Cerebellar cortex (tissue), 1 donor: ENCODE measurements at regions not wholly inside any gene's neighbourhood (a gene's known extent, or its start where the extent isn't known, plus 50 kb on each side); places are given as distances from the start of the nearest gene placed in this dataset.
"Not testable (repeated sequence)": the region's sequence is repeated elsewhere in the genome, so short reads cannot be mapped to it uniquely, and the experiment has no call there.

Experiments used
- DNase-seq: peaks from one replicate; pipeline ENCODE4 v3.0.0-alpha.2; 2015; ENCODE audit warnings: low spot score

DNA sequence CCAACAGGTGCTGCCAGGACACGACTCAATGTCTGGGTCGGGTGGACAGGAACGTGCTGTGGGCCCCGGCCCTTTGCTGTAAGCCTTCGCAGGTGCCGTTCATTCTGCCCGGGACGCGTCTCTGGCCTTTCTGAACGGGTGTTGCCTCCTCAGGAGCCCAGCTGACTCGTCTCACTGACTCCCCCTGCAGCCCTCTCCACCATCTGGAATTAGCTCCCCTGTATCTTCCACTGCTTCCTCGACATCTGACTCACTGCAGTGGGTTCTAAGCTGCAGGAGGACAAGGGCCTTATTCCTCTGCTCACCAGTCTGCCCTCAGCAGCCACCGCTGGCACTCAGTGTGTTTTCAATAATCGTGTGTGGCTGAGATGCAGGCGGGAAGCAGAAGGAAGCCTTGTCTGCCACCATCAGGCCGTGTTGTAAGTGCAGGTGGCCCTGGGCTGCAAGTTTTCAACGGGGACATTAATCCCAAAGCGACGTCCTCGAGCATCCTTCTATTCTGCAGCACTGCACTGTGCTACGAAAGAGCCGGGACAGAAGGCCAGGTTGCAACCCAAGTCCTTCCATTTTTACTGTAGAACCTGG is 256.2 kb downstream of the FOXL1 start:
- peak; percentile 22 for DNase-seq

DNA sequence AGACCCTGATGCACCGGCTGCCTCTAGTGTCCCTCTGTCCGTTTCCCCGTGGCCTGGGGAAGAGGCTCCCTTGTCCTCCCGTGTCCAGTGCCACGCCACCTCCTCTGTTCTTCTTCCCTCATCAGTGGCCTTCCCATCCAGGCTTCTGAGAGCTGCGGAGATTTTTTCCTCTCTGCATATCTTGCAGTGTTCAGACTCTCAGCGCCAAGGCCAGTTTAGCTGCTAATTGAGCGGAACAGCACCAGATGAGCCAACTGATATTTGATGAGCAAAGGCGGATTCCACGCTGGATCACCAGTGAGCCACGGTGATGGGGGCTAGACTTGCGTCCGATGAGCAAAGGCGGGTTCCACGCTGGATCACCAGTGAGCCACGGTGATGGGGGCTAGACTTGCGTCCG is 257.6 kb downstream of the FOXL1 start:
- DNase-seq = no peak

DNA sequence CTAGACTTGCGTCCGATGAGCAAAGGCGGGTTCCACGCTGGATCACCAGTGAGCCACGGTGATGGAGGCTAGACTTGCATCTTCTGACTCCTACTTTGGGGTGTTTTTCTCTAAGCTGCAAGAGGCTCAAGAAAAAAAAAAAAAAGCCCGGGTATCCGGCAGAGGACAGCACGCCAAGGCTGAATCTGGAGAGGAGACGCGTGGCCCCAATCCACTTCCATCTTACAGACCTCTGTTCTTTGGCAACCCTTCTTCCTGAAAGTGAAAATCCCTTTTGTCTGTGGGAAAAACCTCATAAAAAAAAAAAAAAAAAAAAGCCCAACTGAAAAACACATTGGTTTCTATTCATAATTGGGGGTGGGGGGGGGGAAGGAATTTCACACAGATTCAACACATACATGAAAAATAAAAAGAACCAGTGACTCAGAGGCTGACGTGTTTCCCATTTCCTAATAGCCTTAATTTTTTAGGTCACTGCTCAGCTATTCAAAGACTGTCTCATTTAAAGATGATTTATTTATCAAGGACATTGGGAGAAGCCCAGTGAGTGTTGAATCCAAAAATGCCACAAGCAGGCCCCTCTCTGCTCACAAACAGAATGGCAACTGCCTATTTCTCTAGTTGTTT is 258.3 kb downstream of the FOXL1 start:
- no peak for DNase-seq

DNA sequence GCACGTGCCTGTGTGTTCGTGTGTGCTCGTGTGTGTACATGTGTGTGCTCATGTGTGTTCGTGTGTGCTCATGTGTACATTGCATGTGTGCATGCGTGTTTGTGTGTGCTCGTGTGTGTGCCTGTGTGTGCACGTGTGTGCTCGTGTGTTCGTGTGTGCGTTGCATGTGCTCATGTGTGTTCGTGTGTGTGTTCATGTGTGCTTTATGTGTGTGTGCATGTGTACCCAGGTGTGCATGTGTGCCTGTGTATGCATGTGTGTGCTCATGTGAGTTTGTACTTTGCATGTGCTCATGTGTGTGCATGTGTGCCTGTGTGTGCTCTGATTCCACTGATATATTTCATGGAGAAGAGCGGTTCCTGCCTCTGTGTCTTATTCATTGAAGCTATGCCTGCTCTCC is 265.5 kb downstream of the FOXL1 start:
- no peak for DNase-seq

DNA sequence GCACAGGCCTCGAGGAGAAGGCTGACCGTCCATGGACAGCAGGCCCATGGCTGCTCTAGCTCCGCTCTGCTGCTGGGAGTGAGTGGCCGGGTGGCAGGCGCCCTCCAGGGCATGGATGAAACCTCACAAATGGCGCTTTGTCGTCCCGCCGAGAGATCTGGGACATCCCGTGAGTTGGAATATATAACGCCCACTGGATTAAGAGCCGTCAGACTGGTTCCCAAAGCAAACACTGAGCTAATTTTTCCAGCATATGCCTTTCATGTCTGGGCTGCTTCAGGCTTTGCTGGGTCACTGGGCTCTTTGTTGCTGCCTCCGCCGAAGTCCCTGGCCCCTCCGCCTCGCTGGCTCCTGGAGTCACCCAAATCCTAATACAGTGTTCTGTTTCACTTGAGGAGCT is 266.3 kb downstream of the FOXL1 start:
- DNase-seq = no peak

DNA sequence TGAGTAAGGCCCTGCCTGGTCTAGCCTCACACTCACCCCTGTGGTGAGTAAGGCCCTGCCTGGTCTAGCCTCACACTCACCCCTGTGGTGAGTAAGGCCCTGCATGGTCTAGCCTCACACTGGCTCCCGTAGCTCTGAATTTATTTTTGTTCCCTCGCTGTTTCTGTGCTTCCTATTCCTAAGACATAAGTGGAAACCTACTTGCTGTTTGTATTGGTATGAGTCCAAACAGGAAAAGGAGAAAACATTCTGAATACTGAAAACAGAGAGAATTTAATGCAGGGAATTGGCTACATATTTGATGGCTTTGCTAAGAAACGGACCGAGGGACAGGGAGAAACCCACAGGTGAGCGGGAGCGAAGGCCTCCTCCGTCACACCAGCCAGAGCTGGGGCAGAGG is 267.8 kb downstream of the FOXL1 start:
- DNase-seq = no peak

DNA sequence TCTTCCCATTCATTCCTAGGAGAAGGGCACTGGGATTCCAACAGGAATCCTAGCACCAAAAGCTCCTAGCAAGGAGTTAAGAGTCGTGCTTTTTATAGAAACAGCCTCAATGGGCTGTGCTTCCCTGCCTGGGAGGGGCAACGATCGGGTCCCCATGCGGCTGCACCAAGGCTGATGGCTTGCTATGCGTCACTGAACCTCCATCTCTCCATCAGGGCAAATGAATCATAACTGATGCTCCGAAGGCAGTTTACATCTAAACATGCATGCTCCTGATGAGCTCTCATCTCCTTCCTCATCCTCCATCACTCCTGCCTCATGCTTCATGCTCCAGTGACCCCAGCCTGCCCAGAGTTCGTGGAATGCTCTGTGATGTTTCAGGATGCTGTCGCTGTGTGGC is 270.5 kb downstream of the FOXL1 start:
- no peak for DNase-seq

DNA sequence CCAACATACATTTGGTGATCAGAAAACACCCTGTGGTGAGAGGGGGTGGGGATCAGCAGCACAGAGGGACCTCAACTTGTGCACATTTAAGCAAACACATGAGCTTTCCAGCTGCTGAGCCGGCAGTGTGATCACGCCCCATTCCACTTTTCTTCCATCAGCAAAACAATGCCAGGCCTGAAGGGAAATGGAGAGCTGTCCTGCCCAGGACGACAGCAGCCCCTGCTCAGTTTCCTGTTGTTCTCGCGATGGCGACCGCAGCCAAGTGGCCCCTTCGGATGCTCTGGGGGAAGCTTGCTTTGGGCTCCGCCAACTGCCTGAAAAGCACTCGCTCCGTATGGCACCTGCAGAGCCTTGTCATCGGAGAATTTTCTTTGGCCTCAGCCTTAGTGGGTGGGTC is 272.3 kb downstream of the FOXL1 start:
- no peak for DNase-seq

DNA sequence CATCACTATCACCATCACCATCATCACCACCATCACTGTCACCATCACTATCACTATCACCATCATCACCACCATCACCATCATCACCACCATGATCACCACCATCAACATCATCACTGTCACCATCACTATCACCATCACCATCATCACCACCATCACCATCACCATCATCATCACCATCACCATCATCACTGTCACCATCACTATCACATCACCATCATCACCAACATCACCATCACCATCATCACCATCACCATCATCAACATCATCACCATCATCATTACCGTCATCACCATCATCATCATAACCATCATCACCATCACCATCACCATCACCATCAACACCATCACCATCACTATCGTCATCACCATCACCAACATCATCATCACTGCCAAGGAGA is 273.8 kb downstream of the FOXL1 start:
- no peak for DNase-seq

DNA sequence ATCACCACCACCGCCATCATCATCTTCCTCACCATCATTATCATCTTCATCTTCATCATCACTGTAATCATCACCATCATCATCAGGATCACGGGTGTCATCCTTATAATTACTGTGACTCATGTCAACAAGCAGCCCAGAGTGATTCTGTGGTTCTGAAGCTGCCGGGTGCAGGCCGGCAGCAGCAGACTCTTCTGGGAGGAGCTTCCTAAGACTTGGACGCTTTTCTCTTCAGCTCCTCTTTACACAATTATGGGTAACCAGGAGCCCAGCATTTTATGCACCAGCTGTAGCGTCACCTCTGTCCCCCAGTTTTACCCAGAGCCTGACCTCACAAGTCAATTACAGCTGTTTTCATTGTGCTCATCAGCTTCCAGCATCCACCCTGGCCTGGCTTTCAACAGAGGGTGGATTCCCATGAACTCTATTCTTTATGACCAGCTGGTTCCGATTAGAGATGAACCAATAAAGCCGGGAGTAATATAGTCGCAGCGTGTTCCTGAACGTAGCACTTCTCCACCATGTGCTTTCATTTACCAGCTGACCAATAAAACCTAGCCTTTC is 275.8 kb downstream of the FOXL1 start:
- no peak for DNase-seq

DNA sequence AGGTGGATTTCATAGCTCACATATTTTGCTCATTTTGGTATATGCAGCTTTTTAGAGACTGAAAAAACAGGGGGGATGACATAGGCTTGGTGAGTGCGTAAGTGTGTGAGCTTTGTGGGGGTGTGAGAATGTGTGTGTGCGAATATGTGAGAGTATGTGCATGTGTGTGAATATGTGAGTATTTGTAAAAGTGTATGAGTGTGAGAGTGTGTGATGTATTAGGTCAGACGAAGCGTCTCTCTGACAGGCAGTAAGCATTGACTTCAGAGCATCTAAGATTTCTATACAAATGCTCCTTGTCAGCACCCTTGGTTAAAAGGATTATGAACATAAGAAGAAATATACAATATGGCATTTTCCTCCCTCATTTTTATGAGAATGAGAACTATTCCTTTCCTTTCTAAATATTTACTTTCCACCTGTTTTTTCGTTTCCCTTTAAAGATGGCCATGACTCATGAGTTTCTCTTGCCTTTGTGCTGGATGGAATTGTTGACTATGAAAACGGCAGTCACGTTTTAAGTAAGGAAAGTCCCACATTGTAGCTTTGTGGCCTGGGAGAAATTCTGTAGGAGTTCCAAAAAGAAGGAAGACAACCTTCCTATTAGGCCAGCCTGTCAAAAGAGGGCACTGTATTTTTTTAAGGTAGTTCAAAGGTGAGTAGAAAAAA is 276.4 kb downstream of the FOXL1 start:
- DNase-seq = no peak

DNA sequence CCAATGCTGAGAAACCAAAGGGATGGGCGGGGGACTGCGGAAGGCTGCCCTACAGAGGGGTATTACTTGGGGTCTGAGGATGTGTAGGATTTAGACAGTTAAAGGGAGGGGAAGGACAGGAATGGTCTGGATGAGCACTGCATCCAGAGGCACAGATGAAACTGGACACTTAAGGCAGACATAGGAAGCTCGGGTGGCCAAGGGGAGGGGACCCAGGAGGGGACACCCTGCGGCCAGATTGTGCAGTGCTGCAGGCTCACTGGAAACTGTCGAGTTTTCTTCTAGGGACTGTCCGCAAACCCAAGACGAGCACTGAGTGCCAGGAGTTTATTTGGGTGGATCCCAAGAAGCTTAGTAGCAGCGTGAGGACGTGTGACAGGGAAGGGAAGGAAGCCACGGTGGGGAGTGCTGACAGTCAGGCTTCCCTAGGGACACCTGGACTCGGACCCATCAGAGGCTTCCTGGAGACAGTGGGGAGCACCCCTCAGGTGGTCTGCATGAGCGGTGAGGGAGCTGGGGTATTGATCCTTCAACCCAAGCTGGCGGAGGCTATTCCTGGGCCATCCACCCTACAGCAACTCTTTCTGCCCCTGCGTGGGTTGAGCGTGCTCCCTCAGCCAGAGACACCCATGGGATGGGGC is 278.7 kb downstream of the FOXL1 start:
- DNase-seq = no peak

DNA sequence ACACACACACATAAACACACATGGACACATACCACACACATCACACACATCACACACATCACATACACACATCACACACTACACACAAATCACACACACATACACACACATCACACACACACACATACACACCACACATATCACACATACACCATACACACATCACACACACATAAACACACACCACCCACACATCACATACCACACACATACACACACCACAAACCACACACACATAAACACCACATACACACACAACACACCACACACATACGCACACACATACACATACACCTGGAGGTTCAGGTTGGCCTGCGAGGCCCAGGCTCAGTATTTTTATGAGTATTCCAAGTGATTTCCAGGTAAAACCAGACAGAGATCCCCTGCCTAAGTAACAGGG is 279.5 kb downstream of the FOXL1 start:
- no peak for DNase-seq

DNA sequence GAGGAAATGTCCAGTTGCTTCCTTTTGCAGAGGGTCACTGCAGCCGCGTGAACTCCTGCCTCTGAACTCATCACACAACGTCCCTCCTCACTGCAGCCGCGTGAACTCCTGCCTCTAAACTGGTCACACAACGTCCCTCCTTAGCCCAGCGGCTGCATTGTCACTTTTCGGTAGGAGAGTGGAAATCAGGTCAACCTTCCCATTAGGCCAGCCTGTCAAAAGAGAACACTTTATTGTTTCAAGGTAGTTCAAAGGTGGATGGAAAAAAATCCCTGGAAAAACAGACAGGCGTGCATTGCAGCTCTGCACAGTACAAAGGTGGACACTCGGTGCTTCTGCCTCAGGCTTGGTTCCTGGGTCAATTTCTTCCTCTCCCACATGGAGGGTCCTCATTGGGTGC is 280.2 kb downstream of the FOXL1 start:
- no peak for DNase-seq

DNA sequence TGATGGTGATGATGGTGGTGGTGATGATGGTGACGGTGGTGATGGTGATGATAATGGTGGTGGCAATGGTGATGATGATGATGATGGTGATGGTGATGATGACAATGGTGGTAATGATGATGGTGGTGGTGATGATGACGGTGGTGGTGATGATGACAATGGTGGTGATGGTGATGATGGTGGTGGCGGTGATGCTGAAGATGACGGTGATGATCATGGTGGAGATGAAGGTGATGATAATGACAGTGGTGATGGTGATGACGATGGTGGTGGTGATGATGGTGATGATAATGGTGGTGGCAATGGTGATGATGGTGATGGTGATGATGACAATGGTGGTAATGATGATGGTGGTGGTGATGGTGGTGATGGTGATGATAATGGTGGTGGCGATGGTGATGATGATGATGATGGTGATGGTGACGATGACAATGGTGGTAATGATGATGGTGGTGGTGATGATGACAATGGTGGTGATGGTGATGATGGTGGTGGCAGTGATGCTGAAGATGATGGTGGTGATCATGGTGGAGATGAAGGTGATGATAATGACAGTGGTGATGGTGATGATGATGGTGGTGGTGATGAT is 283.0 kb downstream of the FOXL1 start:
- DNase-seq = not testable (repeated sequence)

DNA sequence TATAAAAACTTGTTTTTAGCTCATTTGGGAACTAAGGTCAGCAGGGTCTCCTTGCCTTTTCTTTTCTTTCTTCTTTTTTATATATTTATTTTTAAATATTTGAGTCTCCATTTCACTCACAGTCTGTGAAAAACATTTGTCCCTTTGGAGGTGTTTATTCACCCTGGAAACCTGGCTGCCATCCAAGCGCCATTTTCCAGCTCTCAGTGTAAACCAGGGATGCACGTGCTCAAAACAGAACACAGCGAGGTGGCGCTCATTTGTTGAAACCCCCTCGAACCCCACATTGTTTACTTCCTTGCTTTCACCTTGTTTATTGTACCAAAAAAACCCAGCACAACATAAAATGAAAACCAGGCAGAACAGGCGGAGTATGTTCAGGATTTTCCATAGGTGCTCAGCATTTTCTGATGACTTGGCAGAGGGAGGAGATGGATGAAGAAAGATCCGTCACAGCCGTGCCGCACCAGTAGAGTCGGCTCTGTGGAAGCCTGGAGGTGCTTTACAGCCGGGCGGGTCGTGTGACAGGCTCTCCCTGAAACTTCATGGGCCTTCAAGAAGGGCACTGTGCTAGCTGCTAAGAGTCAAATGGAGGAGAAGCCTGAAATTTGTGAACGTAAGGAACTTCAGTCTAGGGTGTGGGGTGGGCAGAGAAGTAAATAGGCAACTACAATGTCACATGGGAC is 284.4 kb downstream of the FOXL1 start:
- no peak for DNase-seq

DNA sequence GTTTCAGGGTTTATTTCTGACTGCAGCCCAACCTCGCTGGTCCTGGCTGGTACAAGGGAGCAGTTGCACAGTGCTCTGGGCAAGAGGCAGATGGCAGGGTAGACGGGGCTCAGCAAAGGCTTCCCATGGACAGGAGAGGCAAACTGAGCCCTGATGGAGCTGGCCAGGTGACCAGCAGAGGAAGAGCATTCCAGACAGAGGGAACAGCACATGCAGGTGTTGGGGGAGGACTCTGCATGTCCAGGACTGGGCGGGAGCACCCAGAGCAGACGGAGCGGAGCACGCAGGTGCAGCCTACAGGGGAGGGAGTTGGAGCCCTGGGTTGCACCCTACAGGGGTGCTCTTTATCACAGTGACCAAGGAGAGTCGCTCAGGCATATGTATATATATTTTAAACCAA is 285.3 kb downstream of the FOXL1 start:
- DNase-seq = no peak

DNA sequence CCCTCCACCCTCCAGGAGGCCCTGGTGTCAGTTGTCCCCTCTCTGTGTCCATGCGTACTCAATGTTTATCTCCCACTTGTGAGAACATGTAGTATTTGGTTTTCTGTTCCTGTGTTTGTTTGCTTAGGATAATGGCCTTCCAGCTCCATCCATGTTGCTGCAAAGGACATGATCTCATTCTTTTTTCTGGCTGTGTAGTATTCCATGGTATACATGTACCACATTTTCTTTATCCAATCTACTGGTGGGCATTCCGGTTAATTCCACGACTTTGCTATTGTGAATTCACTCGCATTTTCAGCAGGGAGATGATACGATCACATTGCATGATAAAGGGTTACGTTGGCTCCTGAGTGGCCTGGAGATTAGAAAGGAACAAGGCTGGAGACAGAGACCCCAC is 286.2 kb downstream of the FOXL1 start:
- no peak for DNase-seq

DNA sequence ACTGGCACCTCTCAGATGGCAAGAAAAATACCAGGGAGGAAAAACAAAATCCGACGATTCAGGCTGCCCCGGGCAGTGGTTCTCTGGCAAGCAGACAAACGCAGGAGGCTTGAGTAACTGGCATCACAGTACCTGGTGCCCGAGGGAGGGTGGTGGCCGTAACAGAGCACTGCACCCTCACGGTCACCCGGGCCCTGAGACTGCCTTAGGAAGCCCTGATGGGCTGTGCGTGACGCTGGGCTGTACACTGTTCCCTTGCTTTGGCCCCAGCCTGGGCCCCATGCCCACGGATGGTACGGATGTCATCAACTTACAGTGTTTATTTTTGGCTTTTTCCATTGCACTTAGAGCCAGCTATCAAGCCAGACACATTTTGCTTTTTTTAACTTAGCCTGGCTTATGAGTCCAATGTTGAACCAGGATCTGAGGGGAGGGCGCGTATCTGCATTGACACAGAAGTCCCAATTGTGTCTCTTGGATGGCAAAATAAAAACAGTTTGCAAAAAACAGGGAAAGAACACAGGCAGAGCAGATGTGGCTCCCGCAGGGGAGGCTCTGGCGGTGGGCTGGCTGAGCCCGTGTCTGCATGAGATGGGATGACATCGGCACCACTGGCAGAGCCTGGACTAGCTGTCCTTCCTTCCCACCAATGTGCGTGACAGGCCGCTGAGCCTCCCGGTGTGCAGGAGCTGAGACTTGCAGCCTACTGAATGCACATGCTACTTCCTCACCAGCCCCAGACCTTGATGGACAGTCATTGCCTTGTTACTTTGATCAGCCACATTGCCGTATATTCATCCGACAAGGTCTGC is 287.7 kb downstream of the FOXL1 start:
- peak; percentile 13 for DNase-seq

DNA sequence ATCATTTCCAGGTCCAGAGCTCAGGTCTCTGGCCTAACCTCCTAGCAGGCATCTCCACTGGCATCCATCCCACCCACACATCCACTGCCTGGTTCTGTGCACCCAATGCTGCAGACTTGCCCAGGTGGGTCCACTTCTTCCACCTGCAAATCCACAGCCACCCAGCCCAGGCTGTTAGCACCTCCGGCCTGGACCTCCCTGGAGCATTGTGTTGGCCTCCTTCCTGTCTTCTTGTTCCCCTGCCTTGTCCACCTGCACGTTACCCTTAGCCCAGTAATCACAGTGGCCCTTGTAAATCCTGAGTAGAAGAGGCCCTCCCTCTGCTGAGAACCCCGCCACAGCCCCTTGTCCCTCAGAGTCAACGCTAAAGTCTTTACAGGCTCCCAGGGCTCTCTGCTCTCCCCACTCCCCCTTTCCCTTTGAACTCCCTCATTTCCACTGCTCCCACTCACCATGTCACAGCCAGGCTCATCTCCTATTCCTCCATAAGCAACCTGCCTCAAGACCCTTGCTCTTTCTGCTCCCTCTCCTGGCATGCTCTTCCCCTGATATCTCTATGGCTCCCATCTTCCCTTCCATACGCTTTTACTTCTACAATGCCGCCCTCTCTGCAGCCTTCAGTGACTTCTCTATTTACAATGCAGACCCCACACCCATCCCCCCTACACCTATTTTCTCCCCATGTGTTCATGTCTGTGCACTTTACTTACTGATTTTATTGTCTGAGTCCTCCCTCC is 288.8 kb downstream of the FOXL1 start:
- no peak for DNase-seq
